D721Med (cell line): ENCODE measurements at regions not wholly inside any gene's neighbourhood (a gene's known extent, or its start where the extent isn't known, plus 50 kb on each side); places are given as distances from the start of the nearest gene placed in this dataset.
"Not testable (repeated sequence)": the region's sequence is repeated elsewhere in the genome, so short reads cannot be mapped to it uniquely, and the experiment has no call there.

ENCODE experiments used
- DNase-seq: peaks from one replicate; pipeline ENCODE4 v3.0.0; 2011; ENCODE audit warnings: low spot score; ENCODE audit not compliant: insufficient read length
- FAIRE-seq: peaks from 2 replicates; lab custom pipeline; 2011; peaks lifted over from hg19 to GRCh38; lab: Jason Lieb, UNC
- TF ChIP-seq, protein P1 (sequence below): IDR thresholded peaks from 2 replicates; pipeline ENCODE4 v1.5.1; 2012; ENCODE audit warnings: mild to moderate bottlenecking, control low read depth; ENCODE audit not compliant: insufficient read depth; ENCODE audit errors: missing control alignments

DNA sequence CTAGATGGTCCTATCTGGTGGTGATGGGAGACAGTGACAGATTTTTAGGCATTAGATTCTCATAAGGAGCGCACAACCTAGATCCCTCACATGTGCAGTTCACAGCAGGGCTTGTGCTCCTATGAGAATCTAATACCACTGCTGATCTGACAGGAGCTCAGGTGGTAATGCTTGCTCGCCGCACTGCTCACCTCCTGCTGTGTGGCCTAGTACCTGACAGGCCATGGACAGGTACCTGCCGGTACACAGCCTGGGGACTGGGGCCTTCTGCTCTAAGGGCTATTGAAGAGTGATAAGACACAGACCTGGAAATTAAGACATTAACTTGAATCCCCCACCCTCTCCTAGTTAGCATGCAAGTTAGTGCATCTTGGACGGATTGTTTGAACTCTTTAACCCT lies 64.4 kb downstream of the KLRB1 start:
- FAIRE-seq, DNase-seq: not testable (repeated sequence)

DNA sequence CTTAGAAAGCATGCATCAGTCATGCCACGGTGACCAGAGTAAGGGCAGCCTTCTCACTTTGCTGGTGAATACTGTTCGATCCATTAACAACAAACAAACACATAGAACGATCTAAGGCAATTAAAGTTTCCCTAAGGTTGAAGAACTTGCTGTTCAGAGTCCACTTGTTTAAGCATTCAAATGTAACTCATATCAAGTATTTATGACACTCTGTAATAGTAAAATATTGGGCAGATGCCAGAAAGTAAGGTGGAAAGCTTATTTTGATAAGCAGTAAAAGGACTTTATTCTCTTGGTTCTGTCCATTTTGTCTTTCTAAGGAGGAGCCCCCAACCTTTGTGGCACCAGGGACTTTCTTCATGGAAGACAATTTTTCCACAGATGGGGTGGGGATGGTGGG lies 64.9 kb downstream of the KLRB1 start:
- not testable (repeated sequence) for FAIRE-seq, DNase-seq

DNA sequence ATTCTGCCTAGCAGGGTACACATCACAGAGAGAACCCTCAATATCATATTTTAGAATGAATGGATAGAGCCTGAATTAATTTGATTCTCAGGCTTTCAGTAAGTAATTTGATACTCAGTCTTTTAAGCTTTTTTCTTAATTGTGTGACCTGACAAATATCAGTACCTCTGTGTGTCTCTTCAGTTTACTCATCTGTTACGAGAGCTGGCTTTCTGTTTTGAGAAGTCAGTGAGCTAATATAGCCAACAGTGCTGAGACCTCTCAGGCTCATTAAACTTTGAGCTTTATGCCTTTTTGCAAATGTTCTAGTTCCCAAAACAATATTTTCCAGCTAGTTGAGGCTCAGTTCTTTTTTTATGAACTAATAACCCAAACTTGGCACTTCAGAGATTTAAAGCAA lies 91.8 kb downstream of the KLRB1 start:
- DNase-seq: not testable (repeated sequence)
- peak; percentile 81 for FAIRE-seq

DNA sequence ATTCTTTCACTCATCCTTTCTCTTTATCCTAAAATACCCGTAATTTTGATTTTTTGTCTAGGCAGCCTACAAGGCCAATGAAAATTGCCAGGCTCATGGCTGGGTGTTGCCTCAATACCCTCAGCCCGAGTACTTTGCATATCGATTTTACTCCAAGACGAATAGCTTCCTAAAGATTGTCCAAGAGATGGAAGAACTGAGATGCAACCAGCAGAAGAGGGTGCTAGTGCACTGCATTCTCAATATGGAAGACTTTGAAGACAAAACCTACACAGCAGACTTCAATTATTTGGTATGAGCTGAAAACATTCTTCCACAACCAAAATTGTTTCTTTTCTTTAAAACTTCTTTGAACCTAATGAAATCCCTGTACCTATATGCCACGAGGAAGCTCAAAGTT lies 95.0 kb downstream of the KLRB1 start:
- not testable (repeated sequence) for DNase-seq
- peak; percentile 44 for FAIRE-seq

DNA sequence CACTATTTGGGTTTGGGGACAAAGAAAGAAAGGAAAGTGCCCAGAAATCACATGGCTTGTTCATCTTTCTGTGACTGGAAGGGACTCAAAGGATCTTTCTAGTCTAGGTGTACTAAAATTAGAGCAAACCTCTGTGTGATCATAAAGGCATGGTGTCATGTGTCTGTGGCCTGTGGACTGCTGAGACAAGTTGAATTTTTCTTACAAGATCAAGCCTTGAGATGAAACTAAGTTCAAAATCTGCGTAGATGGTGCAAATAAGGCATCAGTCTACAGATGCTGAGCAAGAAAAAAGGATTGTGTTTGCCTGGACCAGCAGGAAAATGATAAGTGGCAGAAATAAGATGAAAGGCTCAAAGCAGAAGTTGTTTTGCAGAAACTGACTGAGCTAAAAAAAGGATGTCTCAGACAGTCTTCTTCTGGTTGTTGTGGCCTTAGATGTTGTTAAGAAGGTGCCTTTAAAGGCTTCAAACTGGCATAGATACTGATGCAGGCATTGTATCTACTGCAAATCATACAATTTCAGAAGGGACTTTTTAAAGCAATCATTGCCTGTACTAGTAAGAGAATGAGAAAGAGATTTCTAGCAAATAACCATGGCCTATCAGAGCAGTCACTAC lies 97.2 kb downstream of the KLRB1 start:
- not testable (repeated sequence) for DNase-seq
- FAIRE-seq: peak; percentile 91

DNA sequence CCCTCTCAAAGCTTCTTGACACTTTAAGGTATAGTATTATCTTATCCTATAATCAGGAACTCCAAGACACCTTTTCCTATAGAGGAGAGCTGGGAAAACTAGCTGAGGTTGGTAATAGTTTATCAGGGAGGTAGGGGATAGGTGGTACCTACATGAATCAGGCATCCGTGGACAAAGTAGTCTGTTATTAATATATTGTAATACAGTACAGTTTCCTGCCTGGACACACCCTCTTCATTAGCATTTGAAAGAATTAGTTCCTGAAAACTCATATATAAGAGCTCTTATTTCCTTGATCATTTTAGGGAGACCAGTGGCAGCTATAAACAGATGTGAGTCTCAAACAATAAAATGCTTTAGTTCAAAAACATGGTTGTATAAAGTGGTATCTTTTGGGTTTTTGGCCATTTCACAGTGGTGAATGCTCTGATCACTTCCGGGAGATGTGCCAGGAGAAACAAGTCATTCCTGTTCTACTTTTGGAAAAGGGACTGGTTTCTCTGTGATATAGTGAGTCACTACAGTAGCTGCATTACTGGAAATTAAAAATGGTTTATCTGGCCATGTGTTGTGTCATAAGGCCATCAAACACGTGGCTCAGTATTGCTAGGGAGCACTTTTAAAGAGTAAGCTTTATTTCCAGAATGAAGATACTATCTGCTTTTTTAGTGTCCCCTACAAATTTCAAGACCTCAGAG lies 98.1 kb downstream of the KLRB1 start:
- DNase-seq (no peak), FAIRE-seq (no peak)
- TF ChIP-seq, protein P1, sequence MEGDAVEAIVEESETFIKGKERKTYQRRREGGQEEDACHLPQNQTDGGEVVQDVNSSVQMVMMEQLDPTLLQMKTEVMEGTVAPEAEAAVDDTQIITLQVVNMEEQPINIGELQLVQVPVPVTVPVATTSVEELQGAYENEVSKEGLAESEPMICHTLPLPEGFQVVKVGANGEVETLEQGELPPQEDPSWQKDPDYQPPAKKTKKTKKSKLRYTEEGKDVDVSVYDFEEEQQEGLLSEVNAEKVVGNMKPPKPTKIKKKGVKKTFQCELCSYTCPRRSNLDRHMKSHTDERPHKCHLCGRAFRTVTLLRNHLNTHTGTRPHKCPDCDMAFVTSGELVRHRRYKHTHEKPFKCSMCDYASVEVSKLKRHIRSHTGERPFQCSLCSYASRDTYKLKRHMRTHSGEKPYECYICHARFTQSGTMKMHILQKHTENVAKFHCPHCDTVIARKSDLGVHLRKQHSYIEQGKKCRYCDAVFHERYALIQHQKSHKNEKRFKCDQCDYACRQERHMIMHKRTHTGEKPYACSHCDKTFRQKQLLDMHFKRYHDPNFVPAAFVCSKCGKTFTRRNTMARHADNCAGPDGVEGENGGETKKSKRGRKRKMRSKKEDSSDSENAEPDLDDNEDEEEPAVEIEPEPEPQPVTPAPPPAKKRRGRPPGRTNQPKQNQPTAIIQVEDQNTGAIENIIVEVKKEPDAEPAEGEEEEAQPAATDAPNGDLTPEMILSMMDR: no peak

DNA sequence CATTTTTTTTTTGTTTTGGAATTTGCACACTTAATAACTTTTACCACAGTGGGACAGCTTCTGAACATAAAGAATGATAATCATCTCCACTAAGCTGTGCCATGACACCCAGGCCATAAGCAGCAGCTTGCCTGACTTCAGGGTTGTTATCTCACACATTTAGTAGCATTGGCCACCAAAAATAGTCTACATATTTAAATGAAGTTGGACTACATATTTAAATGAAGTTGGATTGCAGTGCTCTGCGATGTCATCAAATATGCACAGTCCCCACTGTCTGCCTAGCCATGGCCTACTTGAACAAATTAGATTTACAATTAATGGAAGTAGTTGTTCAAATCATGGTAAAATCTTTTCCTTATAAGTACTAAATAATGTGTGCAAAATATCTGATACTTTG lies 101.0 kb downstream of the KLRB1 start:
- DNase-seq: no peak
- no peak for FAIRE-seq
- TF ChIP-seq, protein P1: no peak

DNA sequence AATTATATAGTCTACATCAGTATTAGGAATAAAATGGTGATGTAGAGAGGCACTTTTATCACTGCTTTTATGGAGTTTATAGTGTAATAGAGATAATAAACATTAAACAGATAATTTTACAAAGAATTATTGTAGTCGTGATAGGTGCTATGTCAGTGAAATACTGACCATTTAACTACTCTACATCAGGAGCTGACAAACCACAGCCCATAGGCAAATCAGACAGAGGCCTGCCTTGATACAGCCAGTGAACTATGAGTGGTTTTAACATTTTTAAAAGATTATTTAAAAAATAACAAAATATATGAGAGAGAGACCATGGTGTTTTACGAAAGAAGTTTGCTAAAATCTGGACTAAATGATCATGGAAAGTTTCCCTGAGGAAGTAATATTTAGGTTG lies 104.3 kb downstream of the KLRB1 start:
- not testable (repeated sequence) for DNase-seq, FAIRE-seq

DNA sequence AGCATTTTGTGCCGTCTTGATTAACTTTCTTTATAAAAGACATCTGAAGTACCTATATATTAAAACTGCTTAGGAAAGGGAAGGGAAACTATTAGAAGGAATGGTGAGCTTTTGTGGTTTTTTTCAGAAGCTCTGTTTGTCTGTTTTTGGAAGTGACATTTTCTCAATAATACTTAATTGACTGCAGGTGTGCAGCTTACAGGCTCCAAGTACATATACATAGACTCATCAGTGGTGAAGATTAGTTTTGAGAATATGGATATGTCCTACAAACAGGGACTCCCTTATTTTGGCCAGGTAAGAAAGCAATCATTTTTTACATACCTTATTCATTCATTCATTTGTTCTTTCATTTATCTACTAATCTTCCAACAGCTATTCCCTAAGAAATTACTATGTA lies 104.9 kb downstream of the KLRB1 start:
- DNase-seq: not testable (repeated sequence)
- FAIRE-seq: peak; percentile 97

DNA sequence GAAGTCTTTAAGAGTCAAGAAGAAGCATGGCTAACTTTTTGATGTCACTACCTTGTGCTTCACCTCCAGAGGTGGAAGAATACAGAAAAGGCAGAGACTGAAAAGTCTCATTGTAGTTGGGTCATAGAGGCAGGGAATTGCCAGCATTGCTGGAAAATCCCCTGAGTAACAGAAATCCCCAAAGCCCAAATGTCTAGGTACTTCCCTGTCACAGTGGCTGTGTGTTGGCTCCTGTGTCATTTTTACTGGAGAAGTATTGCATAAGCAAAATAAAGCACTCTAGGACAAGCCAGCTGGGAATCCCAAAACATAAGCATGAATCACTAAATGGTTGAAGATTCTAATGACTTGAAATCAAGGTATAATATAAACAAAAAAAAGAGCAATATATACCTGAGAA lies 114.4 kb downstream of the KLRB1 start:
- not testable (repeated sequence) for FAIRE-seq, DNase-seq

DNA sequence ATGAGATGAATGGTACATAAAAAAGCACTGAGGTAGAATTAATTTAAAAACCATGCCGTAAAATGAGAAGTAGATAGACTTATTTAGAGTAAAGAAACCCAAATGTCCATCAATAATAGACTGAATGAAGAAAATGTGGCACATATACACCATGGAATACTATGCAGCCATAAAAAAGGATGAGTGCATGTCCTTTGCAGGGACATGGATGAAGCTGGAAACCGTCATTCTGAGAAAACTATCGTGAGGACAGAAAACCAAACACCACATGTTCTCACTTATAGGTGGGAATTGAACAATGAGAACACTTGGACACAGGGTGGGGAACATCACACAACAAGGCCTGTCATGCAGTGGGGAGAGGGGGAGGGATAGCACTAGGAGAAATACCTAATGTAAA lies 126.4 kb downstream of the KLRB1 start:
- not testable (repeated sequence) for DNase-seq, FAIRE-seq

DNA sequence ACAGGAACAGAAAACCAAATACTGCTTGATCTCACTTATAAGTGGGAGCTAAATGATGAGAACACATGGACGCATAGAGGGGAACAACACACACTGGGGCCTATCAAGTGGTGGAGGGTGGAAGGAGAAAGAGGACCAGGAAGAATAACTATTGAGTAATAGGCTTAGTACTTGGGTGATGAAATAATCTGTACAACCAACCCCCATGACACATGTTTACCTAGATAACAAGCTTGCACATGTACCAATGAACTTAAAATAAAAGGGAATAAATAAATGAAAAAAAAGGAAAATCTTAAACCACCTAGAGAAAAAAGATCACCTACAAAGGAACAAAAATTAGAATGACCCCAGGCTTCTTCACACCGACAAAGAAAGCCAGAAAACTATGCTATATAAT lies 133.5 kb downstream of the KLRB1 start:
- DNase-seq, FAIRE-seq: not testable (repeated sequence)

DNA sequence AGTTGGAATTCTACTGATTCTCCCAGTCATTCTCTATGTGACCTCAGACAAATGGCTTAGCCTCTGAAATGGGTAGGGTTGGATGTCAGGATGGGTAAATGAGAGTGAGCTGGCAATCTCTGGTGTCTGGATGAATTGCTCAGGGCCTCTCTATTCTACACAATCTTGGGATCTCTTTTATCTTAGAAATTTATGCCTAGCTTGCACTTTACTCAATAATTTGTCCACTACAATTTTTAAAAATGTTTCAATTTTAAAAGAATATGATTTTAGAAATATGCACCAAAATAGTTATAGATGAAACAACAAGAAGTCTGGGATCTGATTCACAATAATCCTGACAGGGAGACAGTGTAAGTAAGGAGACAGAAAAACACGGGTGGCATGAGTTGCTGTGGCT lies 134.1 kb downstream of the KLRB1 start:
- not testable (repeated sequence) for FAIRE-seq, DNase-seq

DNA sequence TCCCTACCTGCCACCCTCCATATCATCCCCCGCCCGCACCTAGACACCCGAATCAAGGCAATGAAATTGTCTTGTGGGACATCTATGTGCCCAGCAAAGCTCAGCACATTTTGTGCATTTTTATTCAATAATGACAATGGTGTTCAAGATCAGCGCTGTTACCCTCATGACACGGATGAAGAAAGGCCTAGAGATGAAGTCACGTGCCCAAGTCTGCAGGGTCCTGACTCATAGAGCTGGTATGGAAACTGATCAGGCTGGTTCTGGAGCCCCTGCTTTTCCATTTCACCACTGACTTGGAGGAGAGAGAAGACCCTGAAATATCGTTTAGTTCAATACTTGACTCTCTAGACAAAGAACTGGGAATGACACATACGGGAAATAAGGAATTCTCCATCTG lies 136.2 kb downstream of the KLRB1 start:
- not testable (repeated sequence) for FAIRE-seq, DNase-seq

DNA sequence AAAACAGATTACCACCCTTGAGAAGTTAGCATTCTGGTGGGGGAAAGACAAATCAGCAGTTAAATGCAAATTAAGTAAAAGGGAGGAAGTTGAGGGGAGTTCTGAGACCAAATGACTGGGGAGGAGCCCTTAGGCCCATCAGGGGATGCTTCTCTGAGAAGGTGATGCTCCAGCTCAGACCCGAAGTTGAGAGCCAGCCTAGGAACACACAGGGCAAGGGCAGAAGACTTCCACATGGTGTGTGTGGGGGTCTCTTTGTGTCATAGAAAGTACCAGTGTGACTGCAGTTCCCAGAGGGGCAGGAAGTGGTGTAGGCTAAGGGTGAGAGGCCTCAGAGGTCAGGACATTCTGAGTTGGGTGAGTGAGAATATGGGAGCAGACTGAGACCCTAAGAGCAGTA lies 137.3 kb downstream of the KLRB1 start:
- DNase-seq, FAIRE-seq: not testable (repeated sequence)

DNA sequence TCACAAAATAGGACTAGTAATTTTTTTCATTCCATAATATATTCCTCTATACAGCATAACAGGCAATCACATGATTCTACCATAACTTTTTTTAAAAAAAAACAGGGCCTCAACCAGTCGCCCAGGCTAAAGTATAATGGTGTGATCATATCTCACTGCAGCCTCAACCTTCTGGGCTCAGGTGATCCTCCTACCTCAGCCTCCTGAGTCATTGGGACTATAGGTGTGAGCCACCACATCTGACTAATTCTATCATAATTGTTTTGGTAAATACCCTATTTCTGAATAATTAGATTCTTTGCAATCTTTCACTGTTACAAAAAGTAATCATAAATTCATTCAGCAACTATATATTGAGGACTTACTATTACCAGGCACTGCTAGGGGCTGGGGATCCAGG lies 137.8 kb downstream of the KLRB1 start:
- not testable (repeated sequence) for FAIRE-seq, DNase-seq

DNA sequence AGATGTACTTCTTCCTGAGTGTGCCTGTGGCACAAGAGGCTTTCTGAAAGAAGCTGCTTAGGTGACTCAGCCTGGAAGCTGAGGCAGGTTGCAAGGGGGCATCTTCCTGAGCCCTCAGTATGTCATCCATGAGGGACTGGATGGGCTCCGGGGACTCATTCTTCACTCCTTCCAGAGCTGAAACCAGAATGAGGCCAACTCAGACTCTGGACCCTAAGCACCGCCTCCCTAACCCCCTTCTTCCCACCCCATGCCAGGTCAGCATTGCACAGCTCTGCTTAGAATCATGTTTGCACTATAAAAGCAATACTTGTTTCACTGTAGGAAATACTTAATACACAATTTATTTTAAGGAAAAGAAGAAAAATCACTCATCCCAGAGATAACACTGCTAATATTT lies 138.3 kb downstream of the KLRB1 start:
- not testable (repeated sequence) for FAIRE-seq

More for the DNA sequence above, 138.3 kb downstream of the KLRB1 start:
- DNase-seq: not testable (repeated sequence)
